ENCODE measurements at regions not wholly inside any gene's neighbourhood (a gene's known extent, or its start where the extent isn't known, plus 50 kb on each side); places are given as distances from the start of the nearest gene placed in this dataset.

- in situ Hi-C loops (cut with HindIII; ENCODE audit: low sequenced_read_pairs): no loop called here
- TF ChIP-seq CTCF (IDR thresholded peaks at IDR 0.05; ENCODE audit: low read depth, low read length, missing control alignments): no peak
- no peak overlapping the region for H3K4me3 ChIP-seq (ENCODE audit: low read depth, low read length)
- DNase-seq (ENCODE audit: low read depth): no peak
Measured at GRCh38 chr14:97655169-97655948, 858.2 kb downstream of the VRK1 start.

- no peak for TF ChIP-seq CTCF (IDR thresholded peaks at IDR 0.05; ENCODE audit: low read depth, low read length, missing control alignments)
- in situ Hi-C loops (cut with HindIII; ENCODE audit: low sequenced_read_pairs): no loop called here
- H3K4me3 ChIP-seq (ENCODE audit: low read depth, low read length): no peak overlapping the region
- no peak for DNase-seq (ENCODE audit: low read depth)
Measured at GRCh38 chr14:97657609-97658008, 860.4 kb downstream of the VRK1 start.

- in situ Hi-C loops (cut with HindIII; ENCODE audit: low sequenced_read_pairs): no loop called here
Measured at GRCh38 chr14:97687944-97688630, 890.9 kb downstream of the VRK1 start.

GRCh38 chr14:97688631-97689336, 891.6 kb downstream of the VRK1 start:
- TF ChIP-seq CTCF (IDR thresholded peaks at IDR 0.05; ENCODE audit: low read depth, low read length, missing control alignments): no peak
- DNase-seq (ENCODE audit: low read depth): no peak
- in situ Hi-C loops (cut with HindIII; ENCODE audit: low sequenced_read_pairs): no loop called here
- H3K4me3 ChIP-seq (ENCODE audit: low read depth, low read length): no peak overlapping the region

More at GRCh38 chr14:97687944-97688630, 890.9 kb downstream of the VRK1 start:
- DNase-seq (ENCODE audit: low read depth): no peak
- no peak overlapping the region for H3K4me3 ChIP-seq (ENCODE audit: low read depth, low read length)
- TF ChIP-seq CTCF (IDR thresholded peaks at IDR 0.05; ENCODE audit: low read depth, low read length, missing control alignments): no peak

- TF ChIP-seq CTCF (IDR thresholded peaks at IDR 0.05; ENCODE audit: low read depth, low read length, missing control alignments): no peak
- in situ Hi-C loops (cut with HindIII; ENCODE audit: low sequenced_read_pairs): no loop called here
- no peak for DNase-seq (ENCODE audit: low read depth)
- H3K4me3 ChIP-seq (ENCODE audit: low read depth, low read length): no peak overlapping the region
Measured at GRCh38 chr14:97692084-97692483, 894.9 kb downstream of the VRK1 start.

- no peak for DNase-seq (ENCODE audit: low read depth)
- TF ChIP-seq CTCF (IDR thresholded peaks at IDR 0.05; ENCODE audit: low read depth, low read length, missing control alignments): no peak
- in situ Hi-C loops (cut with HindIII; ENCODE audit: low sequenced_read_pairs): no loop called here
- H3K4me3 ChIP-seq (ENCODE audit: low read depth, low read length): no peak overlapping the region
Measured at GRCh38 chr14:97695456-97695981, 898.3 kb downstream of the VRK1 start.
